ENCODE measurements at regions not wholly inside any gene's neighbourhood (a gene's known extent, or its start where the extent isn't known, plus 50 kb on each side); places are given as distances from the start of the nearest gene placed in this dataset.

DNA sequence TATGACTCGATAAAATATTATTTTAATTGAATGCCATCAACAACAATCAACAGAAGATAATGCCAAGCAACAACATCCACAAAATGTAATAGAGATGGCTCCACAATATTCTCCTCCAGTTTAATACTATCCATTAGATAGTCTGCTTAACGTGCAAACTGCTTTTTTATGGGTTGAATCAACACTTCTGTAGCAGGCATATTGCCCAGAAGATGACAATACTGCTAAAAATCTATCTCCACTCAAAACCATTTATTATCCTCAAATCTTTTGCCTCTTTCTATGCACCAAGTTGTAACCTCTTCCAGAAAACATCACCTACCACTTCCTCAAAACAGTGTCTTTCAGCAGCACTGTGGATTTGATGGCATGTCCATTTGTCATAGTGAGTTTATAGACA is 295.7 kb upstream of the LMCD1 start:
- BruUV-seq (replicated peaks), result no TSS peak
- Histone ChIP-seq H2AFZ (ENCODE audit: low read depth, low read length) (no peak overlapping the region), H3K4me2 (ENCODE audit: insufficient read depth, low read length) (no peak overlapping the region), H3K9me3 (replicated peaks; ENCODE audit: control insufficient read depth, insufficient read depth, low read length) (no peaks in the 10 kb centered on the region), H3K4me1 (ENCODE audit: control insufficient read depth, extremely low read depth, insufficient read depth, low read length) (no peaks in the 10 kb centered on the region), H3K9me1 (replicated peaks; ENCODE audit: control insufficient read depth, extremely low read depth, insufficient read depth, low read length) (no peaks in the 10 kb centered on the region), H3K4me3 (replicated peaks in 1 of 3; ENCODE audit: insufficient read depth in 1 of 3, low read depth in 1 of 3, low read length in 3 of 3) (no peak overlapping the region), H3K79me2 (ENCODE audit: control insufficient read depth, insufficient read depth, low read length) (no peaks in the 10 kb centered on the region), H3K36me3 (ENCODE audit: control insufficient read depth in 2 of 2, extremely low read depth in 1 of 2, insufficient read depth in 2 of 2, low read length in 2 of 2) (no peaks in the 10 kb centered on the region), H3K9ac (replicated peaks; ENCODE audit: extremely low read depth, insufficient read depth, low read length) (no peak overlapping the region), H3K27me3 (ENCODE audit: control insufficient read depth in 2 of 2, insufficient read depth in 2 of 2, low read length in 2 of 2) (no peaks in the 10 kb centered on the region), H4K20me1 (replicated peaks; ENCODE audit: control insufficient read depth, extremely low read depth, insufficient read depth, low read length) (no peaks in the 10 kb centered on the region), H3K27ac (ENCODE audit: insufficient read depth, low read depth, low read length) (no peak overlapping the region)
- intact Hi-C loops (cut with micrococcal nuclease), result no loop called here
- CTCF ChIA-PET, result interaction anchor here (1.3 kb wide), 1 partner anchor 34 kb away, joined by 4 read pairs; no protein-coding TSS in a partner anchor
- no peak for TF ChIP-seq EZH2 (IDR thresholded peaks at IDR 0.05; ENCODE audit: borderline replicate concordance, low read depth, low read length, severe bottlenecking)
- TF ChIP-seq GATA2 (IDR thresholded peaks at IDR 0.05; ENCODE audit: insufficient read depth, insufficient read length, low read depth, low read length), result no peak
- no peak for TF ChIP-seq FOS (IDR thresholded peaks at IDR 0.05; ENCODE audit: borderline replicate concordance, insufficient read depth, low read length)
- TF ChIP-seq POLR2A (IDR thresholded peaks at IDR 0.05; ENCODE audit: low read depth, low read length), result no peak
- TF ChIP-seq, protein P1, sequence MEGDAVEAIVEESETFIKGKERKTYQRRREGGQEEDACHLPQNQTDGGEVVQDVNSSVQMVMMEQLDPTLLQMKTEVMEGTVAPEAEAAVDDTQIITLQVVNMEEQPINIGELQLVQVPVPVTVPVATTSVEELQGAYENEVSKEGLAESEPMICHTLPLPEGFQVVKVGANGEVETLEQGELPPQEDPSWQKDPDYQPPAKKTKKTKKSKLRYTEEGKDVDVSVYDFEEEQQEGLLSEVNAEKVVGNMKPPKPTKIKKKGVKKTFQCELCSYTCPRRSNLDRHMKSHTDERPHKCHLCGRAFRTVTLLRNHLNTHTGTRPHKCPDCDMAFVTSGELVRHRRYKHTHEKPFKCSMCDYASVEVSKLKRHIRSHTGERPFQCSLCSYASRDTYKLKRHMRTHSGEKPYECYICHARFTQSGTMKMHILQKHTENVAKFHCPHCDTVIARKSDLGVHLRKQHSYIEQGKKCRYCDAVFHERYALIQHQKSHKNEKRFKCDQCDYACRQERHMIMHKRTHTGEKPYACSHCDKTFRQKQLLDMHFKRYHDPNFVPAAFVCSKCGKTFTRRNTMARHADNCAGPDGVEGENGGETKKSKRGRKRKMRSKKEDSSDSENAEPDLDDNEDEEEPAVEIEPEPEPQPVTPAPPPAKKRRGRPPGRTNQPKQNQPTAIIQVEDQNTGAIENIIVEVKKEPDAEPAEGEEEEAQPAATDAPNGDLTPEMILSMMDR (IDR thresholded peaks at IDR 0.05; ENCODE audit: extremely low read depth in 1 of 2, insufficient read depth in 1 of 2, low read depth in 1 of 2, low read length in 2 of 2), result no peak
- TF ChIP-seq JUN (IDR thresholded peaks at IDR 0.05; ENCODE audit: borderline replicate concordance, insufficient read depth, insufficient read length, low read depth), result no peak
- POLR2A ChIA-PET, result no interaction called here
- FAIRE-seq, result no peak
- DNase-seq (ENCODE audit: low read depth, low spot score), result no peak
- dilution Hi-C loops (cut with MboI; ENCODE audit: extremely low pct_ligation_motif_present, low sequenced_read_pairs), result no loop called here

Data from endothelial cell of umbilical vein (primary cell).